HT-29 (cell line): ENCODE measurements at regions not wholly inside any gene's neighbourhood (a gene's known extent, or its start where the extent isn't known, plus 50 kb on each side); places are given as distances from the start of the nearest gene placed in this dataset.
"Not testable (repeated sequence)": the region's sequence is repeated elsewhere in the genome, so short reads cannot be mapped to it uniquely, and the experiment has no call there.

ENCODE experiments used
- DNase-seq: peaks from one replicate; pipeline ENCODE4 v3.0.0-alpha.2; 2015; ENCODE audit warnings: low spot score

- no peak for DNase-seq
Observed at GRCh38 chr1:234920136-234920842, 208.3 kb downstream of the TOMM20 start.

GRCh38 chr1:234918961-234919761, 209.5 kb downstream of the TOMM20 start:
- no peak for DNase-seq

- DNase-seq: no peak
Observed at GRCh38 chr1:234918181-234918841, 210.3 kb downstream of the TOMM20 start.

GRCh38 chr1:234917495-234918180, 211.0 kb downstream of the TOMM20 start:
- DNase-seq: no peak

GRCh38 chr1:234916840-234917239, 211.8 kb downstream of the TOMM20 start:
- DNase-seq: no peak

GRCh38 chr1:234915924-234916675, 212.5 kb downstream of the TOMM20 start:
- no peak for DNase-seq

- no peak for DNase-seq
Observed at GRCh38 chr1:234914606-234915290, 213.9 kb downstream of the TOMM20 start.

- DNase-seq: no peak
Observed at GRCh38 chr1:234913771-234914170, 214.9 kb downstream of the TOMM20 start.

GRCh38 chr1:234913278-234913649, 215.4 kb downstream of the TOMM20 start:
- no peak for DNase-seq

GRCh38 chr1:234912548-234913277, 215.9 kb downstream of the TOMM20 start:
- no peak for DNase-seq

- DNase-seq: no peak
Observed at GRCh38 chr1:234911787-234912186, 216.8 kb downstream of the TOMM20 start.

GRCh38 chr1:234911136-234911535, 217.5 kb downstream of the TOMM20 start:
- DNase-seq: not testable (repeated sequence)

GRCh38 chr1:234909851-234910250, 218.8 kb downstream of the TOMM20 start:
- no peak for DNase-seq

- DNase-seq: no peak
Observed at GRCh38 chr1:234909307-234909810, 219.3 kb downstream of the TOMM20 start.

- DNase-seq: no peak
Observed at GRCh38 chr1:234908571-234908970, 220.1 kb downstream of the TOMM20 start.

- DNase-seq: peak; percentile 55
Observed at GRCh38 chr1:234907940-234908405, 220.7 kb downstream of the TOMM20 start.

- no peak for DNase-seq
Observed at GRCh38 chr1:234907208-234907939, 221.3 kb downstream of the TOMM20 start.

- no peak for DNase-seq
Observed at GRCh38 chr1:234906654-234907053, 222.0 kb downstream of the TOMM20 start.
